B cell (primary cell): ENCODE measurements at regions not wholly inside any gene's neighbourhood (a gene's known extent, or its start where the extent isn't known, plus 50 kb on each side); places are given as distances from the start of the nearest gene placed in this dataset.

ENCODE experiments used
- ATAC-seq: fragments of 200-7000 bp; cut with Tn5 transposase; one replicate; pipeline ENCODE4 v1.10.0; 2021; ENCODE audit warnings: low read depth, mild to moderate bottlenecking, moderate number of reproducible peaks, moderate library complexity
- CTCF ChIA-PET: fragments of 350-600 bp; sonication (Branson Sonifier 250); formaldehyde crosslinking; loops from one replicate; lab custom pipeline; 2021; ENCODE audit warnings: antibody characterized with exemption, inconsistent platforms; lab: Charles Lee
- POLR2A ChIA-PET: fragments of 350-600 bp; sonication (Branson Sonifier 250); formaldehyde crosslinking; loops from one replicate; lab custom pipeline; 2021; ENCODE audit warnings: antibody characterized with exemption; lab: Charles Lee
- DNase-seq: peaks from one replicate; pipeline ENCODE4 v3.0.0; 2013
- H2AFZ ChIP-seq: 2 replicates; pipeline ENCODE4 v1.6.1; 2012; ENCODE audit warnings: mild to moderate bottlenecking, low read depth, low read length; ENCODE audit not compliant: insufficient read depth, poor library complexity, severe bottlenecking
- H3K27ac ChIP-seq, 2 donors: 1 replicate in 1 of 2; 2 replicates in 1 of 2; pipeline ENCODE4 v1.5.1; 2012 to 2013; ENCODE audit warnings: low read length in 2 of 2, mild to moderate bottlenecking in 2 of 2, moderate library complexity in 1 of 2
- H3K27me3 ChIP-seq, 4 experiments: fragments of 200-600 bp in 1 of 4; sonication (generic) in 1 of 4; replicated peaks in 1 of 4; 1 replicate in 2 of 4; 2 replicates in 2 of 4; pipeline versions ENCODE4 v1.6.1 to v1.7.0; 2013 to 2016; ENCODE audit warnings: low read length in 3 of 4, mild to moderate bottlenecking in 2 of 4, mixed read lengths in 1 of 4, moderate library complexity in 1 of 4; ENCODE audit not compliant: insufficient read depth in 4 of 4, control insufficient read depth in 3 of 4; ENCODE audit errors: control extremely low read depth in 1 of 4
- H3K36me3 ChIP-seq, 2 experiments: replicated peaks in 1 of 2; 1 replicate in 1 of 2; 2 replicates in 1 of 2; pipeline versions ENCODE4 v1.6.1 to v1.7.1; 2013; ENCODE audit warnings: low read length in 1 of 2; ENCODE audit not compliant: insufficient read depth in 2 of 2, control insufficient read depth in 1 of 2; ENCODE audit errors: control extremely low read depth in 1 of 2, extremely low read depth in 1 of 2
- H3K4me1 ChIP-seq, 2 donors: fragments of 200-600 bp in 1 of 2; sonication (generic) in 1 of 2; 1 replicate in 1 of 2; 2 replicates in 1 of 2; pipeline versions ENCODE4 v1.5.1 to v1.6.1; 2013 to 2017; ENCODE audit warnings: low read length in 2 of 2; ENCODE audit not compliant: control insufficient read depth in 2 of 2, insufficient read depth in 2 of 2
- H3K4me2 ChIP-seq: replicated peaks from 2 replicates; pipeline ENCODE3; 2012; ENCODE audit warnings: mild to moderate bottlenecking, low read depth, low read length; ENCODE audit not compliant: poor library complexity, severe bottlenecking
- H3K4me3 ChIP-seq, 5 experiments: fragments of 200-600 bp in 1 of 5; sonication (generic) in 1 of 5; 1 replicate in 3 of 5; 2 replicates in 2 of 5; pipeline versions ENCODE4 v1.5.1 to v1.7.0; 2011 to 2016; ENCODE audit warnings: low read length in 4 of 5, mild to moderate bottlenecking in 4 of 5, low read depth in 2 of 5, control low read depth in 1 of 5, moderate library complexity in 1 of 5; ENCODE audit not compliant: insufficient read depth in 1 of 5; ENCODE audit errors: control extremely low read depth in 1 of 5, extremely low read depth in 1 of 5
- H3K79me2 ChIP-seq: fragments of 200-600 bp; sonication (generic); one replicate; pipeline ENCODE4 v1.6.0; 2016; ENCODE audit warnings: low read length; ENCODE audit not compliant: control insufficient read depth, insufficient read depth
- H3K9ac ChIP-seq: fragments of 200-600 bp; sonication (generic); 2 replicates; pipeline ENCODE4 v1.6.1; 2017; ENCODE audit warnings: mild to moderate bottlenecking, low read length, moderate library complexity
- H3K9me3 ChIP-seq, 3 donors: one replicate each; pipeline versions ENCODE4 v1.6.1 to v1.7.1; 2013; ENCODE audit warnings: low read length in 2 of 3; ENCODE audit not compliant: control insufficient read depth in 2 of 3, insufficient read depth in 1 of 3; ENCODE audit errors: control extremely low read depth in 1 of 3
- H4K20me1 ChIP-seq: 2 replicates; pipeline ENCODE4 v1.6.0; 2012; ENCODE audit warnings: mild to moderate bottlenecking, low read length; ENCODE audit not compliant: insufficient read depth, control insufficient read depth, poor library complexity, severe bottlenecking
- H3K27ac Mint-ChIP-seq: one replicate; pipeline ENCODE4 v1.8.0; 2021; ENCODE audit warnings: mixed read lengths
- H3K27me3 Mint-ChIP-seq: one replicate; pipeline ENCODE4 v1.8.0; 2021; ENCODE audit warnings: mixed read lengths
- H3K4me1 Mint-ChIP-seq: one replicate; pipeline ENCODE4 v1.8.0; 2021; ENCODE audit warnings: mixed read lengths
- H3K4me3 Mint-ChIP-seq: one replicate; pipeline ENCODE4 v1.8.0; 2021; ENCODE audit warnings: mixed read lengths
- H3K9me3 Mint-ChIP-seq: one replicate; pipeline ENCODE4 v1.8.0; 2022; ENCODE audit warnings: mixed read lengths; ENCODE audit not compliant: insufficient read depth
- EZH2 ChIP-seq: IDR thresholded peaks from 2 replicates; pipeline ENCODE4 v1.6.1; 2012; ENCODE audit warnings: borderline replicate concordance, low read depth, mild to moderate bottlenecking, moderate library complexity, low read length; ENCODE audit not compliant: insufficient read depth, poor library complexity, severe bottlenecking
- WGBS: methylation state at CpG from one replicate; pipeline ENCODE4 v1.1.5; 2013; ENCODE audit warnings: missing lambda C conversion rate; ENCODE audit not compliant: insufficient coverage; 5-methylcytosine and 5-hydroxymethylcytosine counted together
- intact Hi-C: fragments of 100-400 bp; cut with micrococcal nuclease; formaldehyde crosslinking; loops from one replicate; pipeline ENCODE4 v1.10.0; 2022
- TF ChIP-seq, protein P1 (sequence below): fragments of 200-600 bp; IDR thresholded peaks from one replicate; pipeline ENCODE4 v1.8.0; 2022; ENCODE audit warnings: antibody characterized with exemption, mild to moderate bottlenecking

DNA sequence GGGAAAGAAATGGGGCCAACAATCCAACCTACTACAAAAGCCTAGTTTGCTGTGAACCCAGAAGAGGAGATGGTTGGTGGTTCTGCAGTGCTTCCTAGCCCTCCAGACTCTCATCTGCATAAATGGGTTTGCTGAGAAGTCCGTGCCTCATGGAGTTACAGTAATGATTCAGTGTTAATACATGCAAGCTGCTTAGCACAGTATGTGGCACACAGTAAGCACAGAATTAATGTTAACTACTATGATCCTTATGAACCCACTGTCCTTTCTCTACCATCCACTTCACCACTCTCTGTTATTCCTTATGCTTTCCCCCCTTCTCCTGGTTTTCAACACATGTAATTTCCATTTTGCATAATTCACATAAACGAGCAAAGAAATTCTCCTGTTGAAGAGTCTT is 100.0 kb downstream of the ACTBL2 start:
- Histone ChIP-seq H4K20me1 (no peaks in the 10 kb centered on the region), H3K9me3 (no peaks in the 10 kb centered on the region), H3K36me3 (no peaks in the 10 kb centered on the region), H3K79me2 (no peaks in the 10 kb centered on the region), H3K4me3 (no peak overlapping the region), H3K4me1 (no peaks in the 10 kb centered on the region), H3K9ac (no peak overlapping the region), H3K4me2 (no peak overlapping the region), H3K27me3 (no peaks in the 10 kb centered on the region), H2AFZ (no peak overlapping the region), H3K27ac (no peak overlapping the region)
- ATAC-seq (no peak), DNase-seq (no peak)
- Mint-ChIP-seq H3K4me3 (no peak overlapping the region), H3K27me3 (no peaks in the 10 kb centered on the region), H3K27ac (no peak overlapping the region), H3K4me1 (no peaks in the 10 kb centered on the region), H3K9me3 (no peaks in the 10 kb centered on the region)
- WGBS, result no CpG with 5 or more reads among the region's 2 CpGs
- TF ChIP-seq EZH2, result no peak
- TF ChIP-seq, protein P1, sequence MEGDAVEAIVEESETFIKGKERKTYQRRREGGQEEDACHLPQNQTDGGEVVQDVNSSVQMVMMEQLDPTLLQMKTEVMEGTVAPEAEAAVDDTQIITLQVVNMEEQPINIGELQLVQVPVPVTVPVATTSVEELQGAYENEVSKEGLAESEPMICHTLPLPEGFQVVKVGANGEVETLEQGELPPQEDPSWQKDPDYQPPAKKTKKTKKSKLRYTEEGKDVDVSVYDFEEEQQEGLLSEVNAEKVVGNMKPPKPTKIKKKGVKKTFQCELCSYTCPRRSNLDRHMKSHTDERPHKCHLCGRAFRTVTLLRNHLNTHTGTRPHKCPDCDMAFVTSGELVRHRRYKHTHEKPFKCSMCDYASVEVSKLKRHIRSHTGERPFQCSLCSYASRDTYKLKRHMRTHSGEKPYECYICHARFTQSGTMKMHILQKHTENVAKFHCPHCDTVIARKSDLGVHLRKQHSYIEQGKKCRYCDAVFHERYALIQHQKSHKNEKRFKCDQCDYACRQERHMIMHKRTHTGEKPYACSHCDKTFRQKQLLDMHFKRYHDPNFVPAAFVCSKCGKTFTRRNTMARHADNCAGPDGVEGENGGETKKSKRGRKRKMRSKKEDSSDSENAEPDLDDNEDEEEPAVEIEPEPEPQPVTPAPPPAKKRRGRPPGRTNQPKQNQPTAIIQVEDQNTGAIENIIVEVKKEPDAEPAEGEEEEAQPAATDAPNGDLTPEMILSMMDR, result no peak
- ChIA-PET CTCF (no interaction called here), POLR2A (no interaction called here)
- intact Hi-C loops, result no loop called here

DNA sequence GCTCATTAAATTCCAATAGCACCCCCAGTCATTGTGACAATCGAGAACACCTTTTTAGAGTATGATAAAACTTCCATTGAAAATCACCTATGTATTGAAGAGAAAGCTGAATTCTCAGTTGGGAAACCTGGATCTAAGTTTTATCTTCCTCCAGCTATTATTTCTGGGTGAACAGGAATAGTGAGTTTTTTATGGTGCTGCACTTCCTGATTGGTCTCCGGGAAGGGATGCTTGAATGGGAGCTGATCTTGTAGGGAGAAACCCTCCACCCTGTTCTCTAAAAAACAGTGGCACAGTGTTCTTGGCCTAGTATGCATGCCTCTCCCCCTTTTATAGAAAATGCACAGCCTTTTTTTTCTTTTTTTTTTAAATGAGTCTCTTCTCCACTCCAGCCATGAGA is 112.2 kb downstream of the ACTBL2 start:
- no CpG with 5 or more reads among the region's 2 CpGs for WGBS
- no peak overlapping the region for H2AFZ ChIP-seq
- no peaks in the 10 kb centered on the region for H3K4me1 ChIP-seq
- ATAC-seq, result no peak
- TF ChIP-seq EZH2, result no peak
- TF ChIP-seq, protein P1, result no peak
- intact Hi-C loops, result no loop called here
- ChIA-PET POLR2A (no interaction called here), CTCF (no interaction called here)
- H3K9ac ChIP-seq, result no peak overlapping the region
- no peaks in the 10 kb centered on the region for H3K79me2 ChIP-seq
- DNase-seq, result no peak
- no peaks in the 10 kb centered on the region for H3K36me3 ChIP-seq
- no peaks in the 10 kb centered on the region for H4K20me1 ChIP-seq
- no peaks in the 10 kb centered on the region for H3K4me1 Mint-ChIP-seq
- no peaks in the 10 kb centered on the region for H3K9me3 ChIP-seq
- H3K27me3 ChIP-seq, result no peaks in the 10 kb centered on the region
- no peaks in the 10 kb centered on the region for H3K9me3 Mint-ChIP-seq
- no peak overlapping the region for H3K27ac Mint-ChIP-seq
- peaks cover 4% of the 10 kb centered on the region for H3K27me3 Mint-ChIP-seq
- H3K4me3 ChIP-seq, result no peak overlapping the region
- H3K27ac ChIP-seq, result no peak overlapping the region
- no peak overlapping the region for H3K4me2 ChIP-seq
- no peak overlapping the region for H3K4me3 Mint-ChIP-seq
